IMR-90 (cell line): ENCODE measurements at regions not wholly inside any gene's neighbourhood (a gene's known extent, or its start where the extent isn't known, plus 50 kb on each side); places are given as distances from the start of the nearest gene placed in this dataset.

ENCODE experiments used
- ATAC-seq: fragments of 200-7000 bp; cut with Tn5 transposase; 2 replicates; pipeline ENCODE4 v1.9.1; 2020; ENCODE audit warnings: low read depth, mild to moderate bottlenecking, moderate library complexity
- BruUV-seq: library from RNA; stranded (reverse); fragments of 400-500 nt; replicated peaks from 2 replicates; lab custom pipeline; 2021; lab: Mats Ljungman, UMichigan
- CTCF ChIA-PET: fragments of 300-600 bp; formaldehyde crosslinking; extraction: SDS; loops from one replicate; lab custom pipeline; 2021; ENCODE audit warnings: antibody characterized with exemption; lab: Yijun Ruan, JAX
- POLR2A ChIA-PET: fragments of 300-600 bp; sonication (Branson Sonifier 250); formaldehyde crosslinking; loops from one replicate; lab custom pipeline; 2022; ENCODE audit warnings: antibody characterized with exemption; ENCODE audit not compliant: unreplicated experiment; lab: Charles Lee
- DNase-seq: peaks from one replicate; pipeline ENCODE4 v3.0.0; 2013
- H2AFZ ChIP-seq: replicated peaks from 2 replicates; pipeline ENCODE3; 2013; ENCODE audit warnings: low read length, mild to moderate bottlenecking; ENCODE audit not compliant: poor library complexity
- H2AK5ac ChIP-seq: 2 replicates; pipeline ENCODE4 v1.6.1; 2013; ENCODE audit warnings: low read depth, low read length, inconsistent platforms
- H2AK9ac ChIP-seq: replicated peaks from 2 replicates; pipeline ENCODE3; 2013; ENCODE audit warnings: mild to moderate bottlenecking, low read depth, low read length, moderate library complexity; ENCODE audit not compliant: poor library complexity
- H2BK120ac ChIP-seq: 2 replicates; pipeline ENCODE4 v1.6.1; 2013; ENCODE audit warnings: low read depth, low read length, inconsistent platforms
- H2BK15ac ChIP-seq: 3 replicates; pipeline ENCODE4 v1.6.1; 2013; ENCODE audit warnings: low read depth, low read length, inconsistent platforms
- H2BK20ac ChIP-seq: 2 replicates; pipeline ENCODE4 v1.6.1; 2013; ENCODE audit warnings: low read depth, mild to moderate bottlenecking, inconsistent platforms, low read length, moderate library complexity
- H2BK5ac ChIP-seq: 2 replicates; pipeline ENCODE4 v1.6.1; 2013; ENCODE audit warnings: mild to moderate bottlenecking, low read depth, low read length, inconsistent platforms; ENCODE audit not compliant: poor library complexity, severe bottlenecking
- H3K14ac ChIP-seq: replicated peaks from 2 replicates; pipeline ENCODE4 v1.6.1; 2013; ENCODE audit warnings: low read depth, low read length, inconsistent platforms
- H3K18ac ChIP-seq: 2 replicates; pipeline ENCODE4 v1.6.1; 2013; ENCODE audit warnings: low read depth, low read length, control low read depth
- H3K23ac ChIP-seq: 2 replicates; pipeline ENCODE4 v1.6.1; 2013; ENCODE audit warnings: low read depth, low read length, inconsistent platforms
- H3K27ac ChIP-seq: 2 replicates; pipeline ENCODE4 v1.5.1; 2013; ENCODE audit warnings: mild to moderate bottlenecking, control low read depth, low read length; ENCODE audit not compliant: insufficient read depth
- H3K27me3 ChIP-seq: 2 replicates; pipeline ENCODE4 v1.6.1; 2013; ENCODE audit warnings: low read length; ENCODE audit not compliant: control insufficient read depth, insufficient read depth
- H3K36me3 ChIP-seq: 2 replicates; pipeline ENCODE4 v1.6.1; 2013; ENCODE audit warnings: low read length, mixed read lengths; ENCODE audit not compliant: control insufficient read depth, insufficient read depth
- H3K4ac ChIP-seq: 2 replicates; pipeline ENCODE4 v1.6.1; 2013; ENCODE audit warnings: low read depth, low read length, inconsistent platforms
- H3K4me1 ChIP-seq: 2 replicates; pipeline ENCODE4 v1.6.1; 2013; ENCODE audit warnings: low read length, mixed read lengths; ENCODE audit not compliant: control insufficient read depth, insufficient read depth
- H3K4me2 ChIP-seq: 2 replicates; pipeline ENCODE4 v1.6.1; 2013; ENCODE audit warnings: low read depth, mild to moderate bottlenecking, control low read depth, low read length, moderate library complexity
- H3K4me3 ChIP-seq: 2 replicates; pipeline ENCODE4 v1.5.1; 2013; ENCODE audit warnings: low read depth, mild to moderate bottlenecking, control low read depth, low read length, moderate library complexity; ENCODE audit not compliant: insufficient read depth
- H3K56ac ChIP-seq: 2 replicates; pipeline ENCODE4 v1.6.1; 2013; ENCODE audit warnings: low read length, inconsistent platforms; ENCODE audit not compliant: insufficient read depth; ENCODE audit errors: extremely low read depth
- H3K79me1 ChIP-seq, 2 experiments: 2 replicates each; pipeline ENCODE4 v1.6.1; 2013; ENCODE audit warnings: low read length in 2 of 2, inconsistent platforms in 1 of 2, low read depth in 1 of 2
- H3K9ac ChIP-seq: 2 replicates; pipeline ENCODE4 v1.6.1; 2013; ENCODE audit warnings: low read depth, low read length, control low read depth
- H3K9me1 ChIP-seq: 2 replicates; pipeline ENCODE4 v1.6.1; 2013; ENCODE audit warnings: low read length, inconsistent platforms; ENCODE audit not compliant: insufficient read depth
- H3K9me3 ChIP-seq: 2 replicates; pipeline ENCODE4 v1.6.1; 2013; ENCODE audit warnings: low read length; ENCODE audit not compliant: control insufficient read depth, insufficient read depth
- H4K20me1 ChIP-seq: 2 replicates; pipeline ENCODE4 v1.6.1; 2013; ENCODE audit warnings: low read length, inconsistent platforms; ENCODE audit not compliant: insufficient read depth
- H4K5ac ChIP-seq: 2 replicates; pipeline ENCODE4 v1.6.1; 2013; ENCODE audit warnings: mild to moderate bottlenecking, low read depth, low read length, control low read depth
- H4K8ac ChIP-seq, 2 experiments: 2 replicates each; pipeline ENCODE4 v1.6.1; 2013; ENCODE audit warnings: low read depth in 2 of 2, low read length in 2 of 2, control low read depth in 1 of 2, inconsistent platforms in 1 of 2
- H4K91ac ChIP-seq: 2 replicates; pipeline ENCODE4 v1.6.1; 2013; ENCODE audit warnings: low read depth, low read length, inconsistent platforms; ENCODE audit not compliant: insufficient read depth
- BHLHE40 ChIP-seq: fragments of 150-350 bp; IDR thresholded peaks from 2 replicates; pipeline ENCODE4 v1.6.1; 2016; ENCODE audit warnings: mild to moderate bottlenecking, low read depth, low read length
- MAZ ChIP-seq: IDR thresholded peaks from 2 replicates; pipeline ENCODE4 v1.6.1; 2012; ENCODE audit warnings: low read depth, mild to moderate bottlenecking, low read length, improper control_type of control experiment, moderate library complexity, borderline replicate concordance
- NFE2L2 ChIP-seq: fragments of 150-350 bp; IDR thresholded peaks from 2 replicates; pipeline ENCODE4 v1.6.1; 2016; ENCODE audit warnings: low read depth, mild to moderate bottlenecking, low read length
- RAD21 ChIP-seq: IDR thresholded peaks from 2 replicates; pipeline ENCODE4 v1.6.1; 2012; ENCODE audit warnings: low read length, improper control_type of control experiment
- SMC3 ChIP-seq: fragments of 150-350 bp; IDR thresholded peaks from 2 replicates; pipeline ENCODE4 v1.6.1; 2016; ENCODE audit warnings: low read depth, mild to moderate bottlenecking, antibody characterized with exemption, low read length, moderate library complexity
- WGBS, 2 experiments: methylation state at CpG; one replicate each; pipeline versions ENCODE4 v1.1.5 to v1.1.7; 2013; ENCODE audit warnings: missing lambda C conversion rate in 2 of 2; ENCODE audit not compliant: insufficient read length in 1 of 2; ENCODE audit errors: extremely low coverage in 2 of 2; 5-methylcytosine and 5-hydroxymethylcytosine counted together
- dilution Hi-C: fragments of 300-500 bp; cut with HindIII; formaldehyde crosslinking; loops from one replicate; pipeline ENCODE4 v1.14.3; 2018; ENCODE audit warnings: low sequenced_read_pairs; ENCODE audit not compliant: unreplicated experiment
- in situ Hi-C: fragments of 300-500 bp; cut with MboI; formaldehyde crosslinking; loops from 3 replicates; pipeline ENCODE4 v1.14.3; 2019; ENCODE audit warnings: low sequenced_read_pairs, inconsistent platforms, mixed read lengths
- intact Hi-C: fragments of 100-400 bp; cut with micrococcal nuclease; formaldehyde crosslinking; loops from 2 replicates; pipeline ENCODE4 v1.10.0; 2022
- TF ChIP-seq, protein P1 (sequence below): conservative IDR thresholded peaks from 2 replicates; pipeline ENCODE4 v1.5.1; 2012; ENCODE audit warnings: mild to moderate bottlenecking, low read depth, low read length, improper control_type of control experiment

DNA sequence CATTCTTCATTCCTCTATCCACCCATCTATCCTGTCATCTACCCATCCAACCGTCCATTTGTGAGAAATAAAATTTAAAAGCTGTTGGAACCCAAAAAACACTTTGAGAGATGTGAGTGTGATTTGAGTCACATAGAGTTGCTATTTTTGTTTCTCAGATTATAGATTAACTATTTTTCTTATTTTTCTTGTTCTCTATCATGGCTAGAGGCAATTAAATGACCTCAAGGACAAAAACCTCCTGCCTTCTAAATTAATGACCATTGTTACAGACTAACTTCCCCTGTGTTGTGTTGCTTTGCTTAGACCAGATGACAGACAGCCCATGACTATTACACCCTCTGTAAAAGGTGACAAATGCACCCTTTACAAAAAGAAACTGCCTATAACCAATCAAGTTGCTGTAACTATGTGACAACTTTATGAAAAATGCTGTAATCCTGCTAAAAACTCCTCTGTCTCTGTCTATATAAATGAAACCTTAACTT lies 207.9 kb upstream of the CXCR4 start:
- H4K20me1 ChIP-seq: no peaks in the 10 kb centered on the region
- TF ChIP-seq NFE2L2: no peak
- TF ChIP-seq SMC3: no peak
- no peak for TF ChIP-seq MAZ
- TF ChIP-seq BHLHE40: no peak
- TF ChIP-seq, protein P1, sequence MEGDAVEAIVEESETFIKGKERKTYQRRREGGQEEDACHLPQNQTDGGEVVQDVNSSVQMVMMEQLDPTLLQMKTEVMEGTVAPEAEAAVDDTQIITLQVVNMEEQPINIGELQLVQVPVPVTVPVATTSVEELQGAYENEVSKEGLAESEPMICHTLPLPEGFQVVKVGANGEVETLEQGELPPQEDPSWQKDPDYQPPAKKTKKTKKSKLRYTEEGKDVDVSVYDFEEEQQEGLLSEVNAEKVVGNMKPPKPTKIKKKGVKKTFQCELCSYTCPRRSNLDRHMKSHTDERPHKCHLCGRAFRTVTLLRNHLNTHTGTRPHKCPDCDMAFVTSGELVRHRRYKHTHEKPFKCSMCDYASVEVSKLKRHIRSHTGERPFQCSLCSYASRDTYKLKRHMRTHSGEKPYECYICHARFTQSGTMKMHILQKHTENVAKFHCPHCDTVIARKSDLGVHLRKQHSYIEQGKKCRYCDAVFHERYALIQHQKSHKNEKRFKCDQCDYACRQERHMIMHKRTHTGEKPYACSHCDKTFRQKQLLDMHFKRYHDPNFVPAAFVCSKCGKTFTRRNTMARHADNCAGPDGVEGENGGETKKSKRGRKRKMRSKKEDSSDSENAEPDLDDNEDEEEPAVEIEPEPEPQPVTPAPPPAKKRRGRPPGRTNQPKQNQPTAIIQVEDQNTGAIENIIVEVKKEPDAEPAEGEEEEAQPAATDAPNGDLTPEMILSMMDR: no peak
- no peak for TF ChIP-seq RAD21
- no peak overlapping the region for H3K27ac ChIP-seq
- no peaks in the 10 kb centered on the region; the same call in 1 of the 2 replicates for H3K9me3 ChIP-seq
- no peaks in the 10 kb centered on the region for H3K4me1 ChIP-seq
- no peaks in the 10 kb centered on the region for H3K9me1 ChIP-seq
- ChIA-PET CTCF (interaction anchor here (0.6 kb wide), 1 partner anchor 104 kb away, joined by 3 read pairs; no protein-coding TSS in a partner anchor), POLR2A (no interaction called here)
- H3K4me3 ChIP-seq: no peak overlapping the region
- no peak overlapping the region for H2BK15ac ChIP-seq
- in situ Hi-C loops: no loop called here
- no peak overlapping the region for H2BK120ac ChIP-seq
- H3K9ac ChIP-seq: no peak overlapping the region
- H3K4ac ChIP-seq: no peak overlapping the region
- no peak overlapping the region for H2BK5ac ChIP-seq
- no peak overlapping the region for H4K91ac ChIP-seq
- H3K79me1 ChIP-seq: no peaks in the 10 kb centered on the region
- dilution Hi-C loops: no loop called here
- no peak for ATAC-seq
- H2AK9ac ChIP-seq: no peak overlapping the region
- H3K4me2 ChIP-seq: no peak overlapping the region
- no peak overlapping the region for H2AFZ ChIP-seq
- intact Hi-C loops: no loop called here
- no peaks in the 10 kb centered on the region for H3K27me3 ChIP-seq
- H4K5ac ChIP-seq: no peak overlapping the region
- H3K56ac ChIP-seq: no peak overlapping the region
- no peak overlapping the region for H2BK20ac ChIP-seq
- no TSS peak for BruUV-seq
- no peak overlapping the region for H3K18ac ChIP-seq
- no peak overlapping the region for H2AK5ac ChIP-seq
- H4K8ac ChIP-seq: no peak overlapping the region
- H3K23ac ChIP-seq: no peak overlapping the region
- no peak overlapping the region for H3K14ac ChIP-seq
- WGBS, 2 experiments: no CpG with 5 or more reads among the region's 1 CpG
- no peak for DNase-seq
- H3K36me3 ChIP-seq: no peaks in the 10 kb centered on the region
